GDM1 (cell line): ENCODE measurements at regions not wholly inside any gene's neighbourhood (a gene's known extent, or its start where the extent isn't known, plus 50 kb on each side); places are given as distances from the start of the nearest gene placed in this dataset.
A peak's percentile ranks its signal among the peaks of the same experiment; 100 is the strongest.

Experiments used
- DNase-seq: peaks from one replicate; lab custom pipeline; 2025; lab: John Stamatoyannopoulos, UW

DNA sequence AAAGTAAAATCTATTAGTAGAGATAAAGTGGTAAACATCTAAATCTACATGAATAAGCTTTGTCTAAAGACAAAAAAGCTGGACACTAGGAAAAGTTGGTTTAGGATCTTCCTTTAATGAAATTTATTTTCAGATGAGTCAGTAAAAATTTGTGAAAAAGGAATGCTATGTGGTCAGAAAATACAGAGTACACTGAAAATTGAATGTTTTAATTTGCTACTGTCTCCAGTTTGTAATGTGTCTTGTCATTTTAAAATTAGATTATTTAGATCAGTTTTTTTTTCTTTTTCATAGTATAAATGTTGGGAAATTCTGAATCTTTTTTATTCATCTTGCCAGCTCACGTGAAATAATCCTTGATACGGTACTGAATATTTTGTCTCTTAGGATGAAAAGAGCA, 56.9 kb downstream of the SLITRK6 start:
- no peak for DNase-seq

DNA sequence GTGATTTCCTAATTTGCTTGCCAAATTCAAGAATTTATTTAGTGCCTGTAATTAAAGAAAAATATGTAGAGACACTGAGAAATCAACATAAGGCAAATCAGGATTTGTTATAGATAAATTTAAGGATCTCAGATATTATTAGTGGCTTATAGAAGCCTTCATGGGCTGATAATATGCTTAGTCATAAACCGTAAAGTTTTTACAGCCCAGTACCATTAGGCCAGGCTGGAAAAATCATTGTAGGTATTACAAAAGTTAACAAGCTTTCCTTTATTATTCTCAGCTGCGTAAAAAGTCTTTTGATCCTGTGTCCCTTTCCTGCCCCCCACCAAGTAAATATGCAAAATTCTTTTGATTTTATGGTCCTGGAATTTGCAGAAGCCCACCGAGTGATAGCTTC, 58.2 kb downstream of the SLITRK6 start:
- no peak for DNase-seq

DNA sequence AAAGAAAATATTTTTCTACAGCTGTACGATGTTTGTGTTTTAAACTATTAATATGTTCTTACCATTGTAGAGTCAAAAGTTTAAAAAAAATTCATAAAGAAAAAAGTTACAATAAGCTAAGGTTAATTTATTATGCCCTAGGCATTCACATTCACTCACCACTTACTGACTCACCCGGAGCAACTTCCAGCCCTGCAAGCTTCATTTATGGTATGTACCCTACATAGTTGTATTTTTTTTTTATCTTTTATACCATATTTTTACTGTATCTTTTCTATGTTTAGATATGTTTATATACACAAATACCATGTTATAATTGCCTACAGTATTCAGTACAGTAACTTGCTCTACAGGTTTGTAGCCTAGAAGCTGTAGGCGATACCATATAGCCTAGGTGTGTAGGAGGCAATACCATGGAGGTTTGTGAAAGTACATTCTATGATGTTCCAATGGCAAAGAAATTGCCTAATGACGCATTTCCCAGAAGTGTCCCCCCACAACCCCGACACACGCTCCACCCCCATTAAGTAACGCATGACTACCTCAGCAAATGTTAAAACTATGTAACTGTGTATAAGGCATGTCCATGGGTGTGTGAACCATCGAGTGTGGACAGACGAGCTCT, 60.4 kb downstream of the SLITRK6 start:
- no peak for DNase-seq

DNA sequence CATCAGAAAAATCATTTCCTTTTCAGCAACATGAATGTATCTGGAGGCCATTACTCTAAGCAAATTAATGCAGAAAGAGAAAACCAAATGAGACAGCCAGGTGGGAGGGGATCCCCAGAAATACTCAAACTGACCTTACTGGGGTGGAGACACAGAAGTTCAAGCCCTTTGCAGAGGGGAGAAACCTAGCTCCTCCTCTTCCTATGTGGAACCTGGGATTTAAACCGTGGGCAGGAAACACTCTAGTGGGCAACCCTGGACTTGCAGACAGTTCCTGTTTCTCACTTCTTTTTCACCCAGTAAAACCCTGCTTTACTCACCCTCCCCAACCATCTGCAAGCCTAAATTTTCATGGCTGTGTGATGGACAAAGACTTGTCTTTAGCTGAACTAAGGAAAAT, 61.3 kb downstream of the SLITRK6 start:
- DNase-seq: no peak

DNA sequence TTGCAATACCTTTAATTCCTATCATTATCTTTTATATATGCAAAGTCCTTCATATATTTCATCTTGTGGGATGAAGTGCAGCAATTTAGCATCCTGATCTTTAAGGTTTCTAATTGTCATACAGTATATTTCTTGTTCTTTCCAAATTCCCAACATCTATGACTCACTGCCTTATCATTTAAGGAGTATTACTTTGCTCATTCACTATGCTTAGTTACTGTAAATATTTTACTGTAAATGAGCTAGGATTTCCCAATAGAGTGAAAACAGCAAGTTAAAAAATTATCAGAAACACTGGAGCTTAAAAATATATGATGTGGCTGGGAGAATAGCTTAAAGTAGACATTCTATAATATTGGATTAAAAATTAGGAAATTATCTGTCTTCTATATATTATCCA, 69.9 kb downstream of the SLITRK6 start:
- no peak for DNase-seq

DNA sequence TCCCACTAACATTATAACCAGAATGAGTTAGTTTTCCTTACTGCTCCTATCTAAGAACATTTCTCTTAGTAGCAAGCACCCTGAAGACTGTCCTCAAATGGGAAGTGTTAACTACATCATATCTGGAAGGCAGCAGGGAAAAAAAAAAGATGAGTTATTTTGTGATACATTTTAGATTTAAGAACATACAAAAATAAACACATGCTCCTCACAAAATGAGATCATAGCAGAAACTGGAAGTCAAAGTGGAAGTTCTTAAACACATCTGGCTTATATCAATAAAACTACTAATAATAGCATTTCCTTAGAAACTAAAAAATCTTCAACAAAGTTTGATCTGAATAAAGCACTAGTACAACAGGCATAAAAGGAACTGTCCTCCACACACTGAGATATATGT, 70.4 kb downstream of the SLITRK6 start:
- DNase-seq: no peak

DNA sequence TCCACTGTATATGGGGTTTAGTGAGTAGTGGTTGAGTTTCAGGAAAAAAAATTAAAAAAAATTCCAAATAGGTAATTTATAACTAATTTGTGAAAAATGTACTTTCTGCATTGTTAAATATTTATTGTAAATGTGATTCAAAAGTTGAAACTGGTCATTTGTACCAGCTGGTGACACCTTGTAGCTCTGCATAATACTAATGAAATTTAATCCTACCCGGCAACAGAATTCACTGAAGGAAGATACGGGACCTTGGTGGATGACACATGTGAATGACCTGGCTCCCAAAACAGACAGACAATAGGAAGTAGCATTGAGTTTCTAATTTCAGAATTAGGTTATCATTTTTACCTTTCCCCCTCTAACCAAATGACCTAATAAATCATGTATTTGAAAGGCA, 73.8 kb downstream of the SLITRK6 start:
- DNase-seq: no peak

DNA sequence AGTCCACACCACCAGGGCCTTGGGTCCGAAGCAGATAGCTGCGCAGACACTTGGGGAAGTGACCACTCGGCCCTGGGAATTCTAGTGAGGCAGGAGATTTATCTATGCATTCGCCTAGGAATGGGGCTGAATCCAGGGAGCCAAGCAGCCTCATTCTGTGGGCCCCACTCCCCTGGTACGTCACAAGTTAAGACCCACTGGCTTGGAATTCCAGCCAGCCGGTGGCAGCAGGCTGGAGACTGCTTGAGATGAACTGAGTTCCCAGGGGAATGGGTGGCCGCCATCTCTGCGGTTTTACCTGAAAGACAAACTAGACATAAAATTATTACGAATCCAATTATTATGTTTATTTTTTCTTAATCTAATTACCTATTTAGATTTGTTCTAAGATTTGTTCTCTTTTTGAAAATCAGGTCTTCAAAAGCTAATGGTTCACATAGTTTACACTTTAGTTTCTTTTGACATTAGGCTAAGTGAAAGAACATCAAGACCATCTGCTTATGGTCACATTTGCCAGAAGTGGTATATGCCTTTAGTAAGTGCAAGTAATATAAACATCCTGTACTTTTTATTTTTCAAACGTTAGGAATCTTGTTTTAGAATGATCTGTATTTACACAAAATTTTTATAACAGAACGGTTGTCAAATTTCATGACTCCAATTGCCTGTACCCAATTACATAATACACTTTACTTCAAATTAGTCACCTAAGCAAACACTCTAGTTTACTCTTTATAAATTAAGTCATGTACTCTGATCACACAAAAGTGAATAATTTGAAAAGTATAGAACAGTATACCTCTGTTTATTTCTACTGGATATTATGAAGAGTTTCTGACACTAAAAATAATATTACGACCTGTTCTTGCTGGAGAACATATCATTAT, 74.4 kb downstream of the SLITRK6 start:
- DNase-seq: no peak

DNA sequence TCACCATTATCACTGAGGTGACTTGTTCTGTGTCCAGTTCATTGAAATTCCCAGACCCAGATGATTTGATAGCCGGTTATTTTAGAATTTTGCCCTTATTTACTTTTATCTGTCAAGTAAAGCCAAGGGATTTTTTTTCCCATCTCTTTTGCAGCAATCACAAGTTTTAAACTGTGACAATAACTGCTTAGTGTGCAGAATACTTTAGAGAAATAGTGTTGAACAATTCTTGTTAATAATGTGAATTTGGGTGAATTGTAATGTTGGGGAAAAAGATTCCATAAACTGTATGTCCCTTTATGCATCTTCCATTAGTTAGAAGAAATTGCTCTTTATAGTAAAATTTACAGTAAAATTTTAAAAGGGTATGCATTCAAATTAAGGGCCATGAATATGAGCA, 79.5 kb downstream of the SLITRK6 start:
- no peak for DNase-seq

DNA sequence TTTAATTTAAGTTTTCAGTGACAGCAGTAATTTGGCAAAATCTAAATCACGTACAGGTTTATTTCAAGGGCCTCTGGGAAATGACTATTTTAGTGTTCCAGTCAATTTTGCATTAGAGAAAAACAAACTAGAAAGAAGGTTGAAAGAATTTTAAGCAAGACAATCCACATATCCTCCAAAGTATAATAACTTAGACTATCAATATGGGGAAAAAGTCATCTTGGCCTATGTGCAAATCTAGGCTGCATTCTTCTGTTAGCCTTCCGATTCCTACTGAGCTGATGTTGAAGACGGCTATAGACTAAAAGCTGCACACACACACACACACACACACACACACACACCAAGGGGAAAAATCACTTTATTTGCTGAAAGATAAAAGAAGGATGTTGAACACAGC, 81.3 kb downstream of the SLITRK6 start:
- DNase-seq: no peak

DNA sequence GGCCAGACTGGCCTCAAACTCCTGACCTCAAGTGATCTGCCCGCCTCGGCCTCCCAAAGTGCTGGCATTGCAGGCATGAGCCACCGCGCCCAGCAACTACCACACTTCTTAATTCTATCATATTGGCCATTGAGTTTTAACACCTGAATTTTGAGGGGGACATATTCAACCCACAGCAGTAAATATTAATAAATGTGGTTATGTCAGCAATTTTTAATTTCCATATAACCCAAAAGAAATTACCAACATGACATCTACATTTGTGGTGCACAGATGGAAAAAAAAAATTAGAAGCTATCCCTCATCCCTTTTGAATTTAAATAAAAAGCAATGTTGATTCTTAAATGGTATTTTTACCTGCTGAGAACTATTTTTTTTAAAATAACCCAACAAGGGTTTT, 88.7 kb downstream of the SLITRK6 start:
- no peak for DNase-seq

DNA sequence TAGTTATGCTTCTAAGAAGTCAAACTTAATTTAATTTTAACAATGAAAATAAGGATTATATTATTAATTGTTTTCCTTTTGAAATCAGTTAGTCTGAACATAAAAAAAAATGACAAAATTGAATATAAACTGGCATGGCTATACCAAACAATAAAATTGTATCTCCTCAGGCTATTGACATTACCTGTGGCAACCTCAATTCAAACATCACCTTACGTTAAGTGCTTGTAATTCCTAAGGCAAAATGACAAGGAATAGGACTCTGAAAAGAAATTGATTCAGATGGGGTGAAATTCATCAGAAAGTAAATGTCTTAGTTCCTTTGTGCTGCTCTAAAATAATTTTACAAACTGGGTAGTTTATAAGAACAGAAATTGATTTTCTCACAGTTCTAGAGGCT, 89.5 kb downstream of the SLITRK6 start:
- DNase-seq: no peak

DNA sequence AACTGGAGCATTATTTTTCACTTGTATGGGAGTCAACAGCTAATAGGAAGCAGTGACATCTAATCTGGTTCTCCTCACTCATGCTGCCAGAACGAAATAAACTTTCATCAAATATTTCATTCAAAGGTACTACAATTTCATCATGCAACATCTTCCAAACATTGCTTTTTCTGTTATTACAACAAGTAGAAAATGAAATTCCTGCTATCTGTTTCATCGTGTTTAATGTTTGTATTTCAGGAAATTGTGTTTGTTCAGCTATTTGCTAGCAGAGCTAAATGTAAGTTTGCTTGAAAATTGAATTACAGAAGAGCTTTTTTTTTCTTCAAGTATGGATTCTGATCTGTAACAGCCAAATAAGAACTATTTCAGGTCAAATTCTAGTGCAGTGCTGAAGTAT, 90.1 kb downstream of the SLITRK6 start:
- no peak for DNase-seq

DNA sequence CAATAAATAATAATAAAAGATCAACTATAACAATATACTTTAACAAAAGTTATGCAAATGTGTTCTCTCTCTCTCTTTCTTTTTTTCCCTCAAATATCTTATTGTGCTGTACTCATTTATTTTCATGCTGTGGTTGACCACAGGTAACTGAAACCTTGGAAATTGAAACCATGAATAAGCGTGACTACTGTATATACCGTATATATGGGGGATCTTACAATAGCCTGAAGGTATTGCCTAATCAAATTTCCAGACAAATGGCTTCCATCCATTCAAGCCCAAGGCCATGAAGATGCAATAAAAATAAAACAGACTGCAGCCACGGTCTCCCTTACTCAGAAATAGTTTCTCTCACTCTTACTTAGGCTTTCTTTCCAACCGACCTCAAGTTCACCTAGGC, 98.3 kb downstream of the SLITRK6 start:
- no peak for DNase-seq

DNA sequence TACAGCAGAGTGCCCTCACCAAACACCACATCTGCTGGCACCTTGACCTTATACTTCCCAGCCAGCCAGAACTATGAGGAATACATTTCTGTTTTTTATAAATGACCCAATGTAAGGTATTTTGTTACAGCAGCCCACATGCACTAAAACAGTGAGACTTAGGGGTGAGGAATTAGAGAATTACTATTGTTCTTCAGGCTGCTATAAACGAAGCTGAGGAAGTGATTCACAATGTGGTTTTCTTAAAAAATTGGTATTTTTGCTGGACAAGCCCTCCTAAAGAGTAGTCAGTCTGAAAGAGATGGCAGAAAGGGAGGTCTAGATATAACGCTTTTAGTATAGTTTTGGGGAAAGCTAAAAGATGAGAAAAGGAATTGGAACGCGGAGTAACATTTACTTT, 101.0 kb downstream of the SLITRK6 start:
- no peak for DNase-seq

DNA sequence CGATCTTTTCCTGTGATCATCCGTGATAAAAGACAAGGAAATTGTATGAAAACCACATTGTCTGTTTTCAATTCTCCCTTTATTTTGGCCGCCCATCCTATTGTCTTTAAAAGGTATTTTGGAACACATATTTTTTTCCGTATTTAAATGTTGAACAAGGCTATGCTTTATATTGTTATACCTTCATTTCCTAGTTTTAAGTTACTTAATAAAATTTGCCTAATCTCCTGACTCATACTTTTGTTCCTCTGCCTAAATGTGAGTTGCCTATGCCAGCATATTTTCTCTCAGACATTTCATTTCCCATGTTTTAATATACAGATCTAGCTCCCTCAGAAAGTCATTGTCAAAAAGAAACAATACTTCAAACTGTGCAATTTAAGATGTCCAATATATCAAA, 104.2 kb downstream of the SLITRK6 start:
- no peak for DNase-seq

DNA sequence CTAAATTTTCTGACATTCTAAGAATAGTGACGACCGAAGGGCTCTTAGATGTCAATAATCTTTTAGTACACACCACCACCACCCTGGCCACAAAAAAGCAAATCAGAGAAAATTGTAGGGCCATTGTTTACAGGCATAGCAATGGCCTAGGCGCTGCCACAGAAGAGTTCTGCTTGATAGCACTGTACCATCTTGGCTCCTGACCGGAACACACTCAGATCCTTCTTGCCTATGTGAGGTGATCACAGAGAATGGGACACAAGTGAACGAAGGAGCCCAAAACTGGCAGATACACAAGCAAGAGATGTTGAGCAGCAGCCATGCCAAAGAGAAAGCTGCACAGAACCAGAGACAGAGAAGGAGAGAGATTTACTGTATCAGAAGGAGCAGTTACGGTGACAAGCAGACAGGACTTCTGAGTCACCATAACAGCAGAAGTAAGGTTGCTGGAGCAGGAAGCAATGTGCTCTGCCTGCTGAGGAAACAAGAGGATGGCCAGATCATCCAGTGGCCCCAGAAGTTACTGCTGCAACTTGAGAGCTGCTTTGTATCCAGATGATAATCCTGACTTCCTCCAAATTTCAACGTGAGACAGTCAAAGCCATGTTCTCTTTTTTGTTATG, 105.2 kb downstream of the SLITRK6 start:
- DNase-seq: peak; percentile 84

DNA sequence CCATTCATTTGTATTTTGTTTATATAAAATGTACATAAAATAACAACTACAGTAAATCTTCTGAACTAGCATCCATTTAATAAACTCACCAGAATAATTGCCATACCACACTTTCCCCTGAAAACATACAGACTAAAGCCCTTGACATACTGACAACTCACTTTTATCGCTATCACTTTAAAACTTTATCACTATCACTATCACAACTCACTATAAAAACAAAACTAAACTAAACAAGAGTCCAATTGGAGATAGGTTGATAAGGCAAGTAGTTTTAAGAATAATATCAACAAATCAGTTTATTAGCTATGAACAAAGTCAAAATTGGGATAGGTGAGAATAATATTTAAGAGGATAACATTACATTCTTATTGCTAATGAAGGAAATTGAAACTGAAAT, 108.9 kb downstream of the SLITRK6 start:
- DNase-seq: no peak

DNA sequence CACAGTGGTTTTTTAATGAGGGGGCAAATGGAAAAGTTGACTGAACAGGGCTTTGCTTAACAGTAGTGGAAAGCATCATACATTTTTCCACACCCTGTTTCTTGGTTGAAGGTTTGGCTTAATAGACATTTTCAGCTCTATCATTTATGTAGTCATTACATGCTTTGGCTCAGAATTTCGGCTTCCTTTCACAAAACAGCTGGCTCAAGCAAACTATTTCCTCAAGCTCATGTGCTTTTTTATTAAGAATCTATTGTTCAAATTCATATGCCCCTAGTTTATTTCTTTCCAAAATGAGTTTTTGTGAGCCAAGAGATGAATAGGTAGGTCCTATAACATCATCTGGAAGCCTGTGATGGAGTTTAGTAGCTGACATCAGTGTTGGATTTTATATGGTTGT, 113.8 kb downstream of the SLITRK6 start:
- DNase-seq: no peak

DNA sequence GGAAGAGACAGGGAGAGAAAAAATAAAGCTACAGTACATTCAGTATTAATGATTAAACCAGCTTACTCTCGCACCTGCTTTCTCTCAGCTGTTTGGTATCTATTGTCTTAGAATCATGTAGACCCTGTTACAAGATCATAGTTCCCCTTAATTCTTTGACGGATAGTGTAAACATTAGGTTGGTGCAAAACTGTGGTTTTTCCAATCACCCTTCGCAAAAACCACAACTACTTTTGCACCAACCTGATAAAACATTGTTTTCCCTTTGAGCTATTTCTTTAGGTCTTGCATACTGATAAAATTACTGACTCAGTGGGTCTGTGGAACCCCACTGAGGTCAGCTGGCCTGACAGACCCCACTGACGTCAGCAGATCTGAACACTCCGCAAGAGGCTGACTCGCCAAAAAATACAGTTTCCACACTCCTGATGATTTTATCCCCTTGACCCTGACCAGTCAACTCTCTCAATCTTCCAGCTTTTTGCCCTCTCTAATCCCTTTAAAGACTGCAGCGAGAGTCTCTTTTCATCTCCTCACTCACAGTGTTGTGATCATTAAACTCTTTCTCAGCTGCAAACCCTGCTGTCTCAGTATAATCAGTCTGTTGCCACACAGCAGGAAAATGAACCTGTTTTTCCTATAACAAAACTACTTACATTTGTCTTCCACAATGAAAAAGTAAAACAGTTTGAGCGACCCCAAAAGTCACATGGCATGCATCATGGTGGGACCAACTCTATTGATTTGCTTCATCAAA, 123.9 kb downstream of the SLITRK6 start:
- DNase-seq: no peak

DNA sequence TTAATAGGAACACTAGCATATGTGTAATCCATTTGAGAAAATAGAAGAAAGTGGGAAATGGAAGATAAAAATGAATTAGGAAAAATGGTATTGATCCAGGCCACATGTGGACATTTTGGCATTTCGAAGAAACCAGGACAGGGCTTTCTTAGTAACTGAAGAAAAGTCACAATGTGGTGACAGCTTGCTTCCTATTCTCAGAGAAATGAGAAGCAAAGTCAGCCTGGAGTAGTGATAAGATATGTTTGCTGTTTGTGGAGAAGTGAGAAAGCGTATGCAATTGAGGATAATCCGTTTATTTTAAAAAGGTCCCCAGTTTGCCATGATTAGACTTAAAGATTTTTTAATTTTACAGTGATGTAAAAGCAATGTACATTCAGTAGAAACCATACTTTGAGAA, 127.9 kb downstream of the SLITRK6 start:
- no peak for DNase-seq

DNA sequence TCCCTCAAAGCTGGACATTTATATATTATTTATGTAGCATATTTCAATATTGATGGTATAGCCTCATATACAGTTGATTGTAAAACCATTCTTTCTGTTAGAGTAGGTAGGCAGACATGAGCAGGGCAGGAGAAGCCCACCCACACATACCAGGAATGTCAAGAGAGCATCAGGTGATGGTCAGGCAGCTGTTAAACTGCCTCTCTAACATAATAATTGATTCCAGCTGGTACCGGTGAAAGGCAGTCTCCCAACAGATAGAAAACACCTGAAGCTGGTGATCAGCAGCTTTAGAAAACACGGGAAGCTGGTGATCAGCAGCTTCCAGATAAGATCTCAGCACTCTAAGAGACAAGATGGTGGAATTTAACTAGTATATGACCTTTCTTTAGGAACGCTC, 132.9 kb downstream of the SLITRK6 start:
- DNase-seq: no peak

DNA sequence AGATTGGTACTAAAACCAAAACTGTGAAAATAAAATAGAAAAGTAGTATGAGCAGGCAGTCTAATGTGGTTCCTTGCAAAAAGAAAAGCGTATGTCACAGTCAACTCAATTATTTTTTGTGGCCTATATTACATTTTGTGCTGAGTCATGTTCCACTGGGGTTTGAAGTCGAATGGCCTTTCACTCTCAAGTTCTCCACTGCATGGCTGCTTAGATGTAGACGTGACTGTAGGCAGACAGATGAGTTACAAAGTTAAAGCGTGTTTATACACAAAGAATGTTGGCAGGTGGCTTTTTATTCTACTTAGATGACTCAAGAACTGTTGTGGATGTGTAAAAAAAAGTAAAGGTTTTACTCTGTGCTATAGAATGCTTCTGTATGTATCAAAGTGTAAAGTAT, 133.9 kb downstream of the SLITRK6 start:
- DNase-seq: peak; percentile 51
